PC-9 (cell line): ENCODE measurements at regions not wholly inside any gene's neighbourhood (a gene's known extent, or its start where the extent isn't known, plus 50 kb on each side); places are given as distances from the start of the nearest gene placed in this dataset.

Experiments used
- BruUV-seq: library from RNA; stranded (reverse); fragments of 400-500 nt; replicated peaks from 2 replicates; lab custom pipeline; 2021; lab: Mats Ljungman, UMichigan
- CTCF ChIA-PET: fragments of 300-600 bp; sonication (Branson Sonifier 250); formaldehyde crosslinking; loops from one replicate; lab custom pipeline; 2022; ENCODE audit warnings: antibody characterized with exemption; lab: Charles Lee
- POLR2A ChIA-PET: fragments of 300-600 bp; sonication (Branson Sonifier 250); formaldehyde crosslinking; loops from one replicate; lab custom pipeline; 2022; ENCODE audit warnings: antibody characterized with exemption; ENCODE audit not compliant: unreplicated experiment; lab: Charles Lee
- DNase-seq, 2 experiments: peaks; one replicate each; pipeline versions ENCODE4 v3.0.0 to v3.0.0-alpha.2; 2015 to 2022; ENCODE audit warnings: mixed read lengths in 1 of 2
- H2AFZ ChIP-seq: fragments of 200-600 bp; sonication (generic); 2 replicates; pipeline ENCODE4 v1.8.1; 2017; ENCODE audit warnings: antibody characterized with exemption
- H3F3A ChIP-seq: fragments of 200-600 bp; sonication (generic); 2 replicates; pipeline ENCODE4 v1.8.1; 2017; ENCODE audit warnings: antibody characterized with exemption, mild to moderate bottlenecking, low read depth; ENCODE audit not compliant: insufficient read depth
- H3K27ac ChIP-seq: fragments of 200-600 bp; sonication (generic); 2 replicates; pipeline ENCODE4 v1.6.1; 2016; ENCODE audit warnings: mixed run types
- H3K27me3 ChIP-seq: fragments of 200-600 bp; sonication (generic); 2 replicates; pipeline ENCODE4 v1.6.1; 2016; ENCODE audit warnings: low read depth, mixed run types; ENCODE audit not compliant: insufficient read depth
- H3K36me3 ChIP-seq: fragments of 200-600 bp; sonication (generic); 2 replicates; pipeline ENCODE4 v1.6.1; 2016; ENCODE audit warnings: low read depth, mixed run types
- H3K4me1 ChIP-seq: fragments of 200-600 bp; sonication (generic); replicated peaks from 2 replicates; pipeline ENCODE4 v1.6.1; 2016; ENCODE audit warnings: mixed run types; ENCODE audit not compliant: insufficient read depth
- H3K4me2 ChIP-seq: fragments of 200-600 bp; sonication (generic); 2 replicates; pipeline ENCODE4 v1.6.1; 2017; ENCODE audit warnings: mixed run types
- H3K4me3 ChIP-seq: fragments of 200-600 bp; sonication (generic); 2 replicates; pipeline ENCODE4 v1.6.1; 2016; ENCODE audit warnings: mixed run types
- H3K79me2 ChIP-seq: fragments of 200-600 bp; sonication (generic); 2 replicates; pipeline ENCODE4 v1.6.1; 2017; ENCODE audit warnings: low read depth, mixed run types
- H3K9me2 ChIP-seq: fragments of 200-600 bp; sonication (generic); 2 replicates; pipeline ENCODE4 v1.8.1; 2017; ENCODE audit warnings: mild to moderate bottlenecking; ENCODE audit not compliant: insufficient read depth
- H3K9me3 ChIP-seq: fragments of 200-600 bp; sonication (generic); 2 replicates; pipeline ENCODE4 v1.8.1; 2016; ENCODE audit warnings: low read depth; ENCODE audit not compliant: insufficient read depth
- H4K20me1 ChIP-seq: fragments of 200-600 bp; sonication (generic); 2 replicates; pipeline ENCODE4 v1.8.1; 2017; ENCODE audit not compliant: insufficient read depth
- CTCF ChIP-seq: fragments of 200-600 bp; sonication (generic); conservative IDR thresholded peaks from 2 replicates; pipeline ENCODE4 v1.6.1; 2017; ENCODE audit warnings: mixed run types, antibody characterized with exemption, mild to moderate bottlenecking, moderate library complexity
- EZH2 ChIP-seq: fragments of 200-600 bp; sonication (generic); IDR thresholded peaks from 2 replicates; pipeline ENCODE4 v1.8.0; 2017; ENCODE audit warnings: antibody characterized with exemption, low read depth
- intact Hi-C: fragments of 100-400 bp; cut with micrococcal nuclease; formaldehyde crosslinking; loops from one replicate; pipeline ENCODE4 v1.10.0; 2022; ENCODE audit not compliant: unreplicated experiment

- H3K9me3 ChIP-seq = no peaks in the 10 kb centered on the region
- H3K27me3 ChIP-seq = no peaks in the 10 kb centered on the region
- no peaks in the 10 kb centered on the region for H3K9me2 ChIP-seq
- no peaks in the 10 kb centered on the region for H3K79me2 ChIP-seq
- ChIA-PET CTCF (no interaction called here), POLR2A (no interaction called here)
- H3F3A ChIP-seq = no peaks in the 10 kb centered on the region
- intact Hi-C loops = no loop called here
- TF ChIP-seq CTCF (no peak), EZH2 (no peak)
- H3K27ac ChIP-seq = no peak overlapping the region
- no peaks in the 10 kb centered on the region for H4K20me1 ChIP-seq
- H3K4me3 ChIP-seq = no peak overlapping the region
- H3K4me1 ChIP-seq = no peaks in the 10 kb centered on the region
- no peaks in the 10 kb centered on the region for H3K36me3 ChIP-seq
- no TSS peak for BruUV-seq
- no peak overlapping the region for H2AFZ ChIP-seq
- DNase-seq = no peak
- H3K4me2 ChIP-seq = no peak overlapping the region
Measured at GRCh38 chr6:95959261-95959660, 56.5 kb upstream of the FUT9 start.
